Omental fat pad (tissue), 3 donors: ENCODE measurements at regions not wholly inside any gene's neighbourhood (a gene's known extent, or its start where the extent isn't known, plus 50 kb on each side); places are given as distances from the start of the nearest gene placed in this dataset.

ENCODE experiments used
- ATAC-seq: fragments of 150-250 bp; one replicate; pipeline ENCODE4 v1.9.1; 2016; ENCODE audit warnings: mild to moderate bottlenecking, moderate library complexity; ENCODE audit not compliant: low FRiP score
- DNase-seq: peaks from one replicate; pipeline ENCODE4 v3.0.0-alpha.2; 2019; ENCODE audit warnings: low spot score
- CTCF ChIP-seq, 3 donors: fragments of 450-650 bp; IDR thresholded peaks; one replicate each; pipeline ENCODE4 v1.5.1; 2016 to 2017; ENCODE audit warnings: antibody characterized with exemption in 3 of 3, mild to moderate bottlenecking in 3 of 3, moderate library complexity in 2 of 3

DNA sequence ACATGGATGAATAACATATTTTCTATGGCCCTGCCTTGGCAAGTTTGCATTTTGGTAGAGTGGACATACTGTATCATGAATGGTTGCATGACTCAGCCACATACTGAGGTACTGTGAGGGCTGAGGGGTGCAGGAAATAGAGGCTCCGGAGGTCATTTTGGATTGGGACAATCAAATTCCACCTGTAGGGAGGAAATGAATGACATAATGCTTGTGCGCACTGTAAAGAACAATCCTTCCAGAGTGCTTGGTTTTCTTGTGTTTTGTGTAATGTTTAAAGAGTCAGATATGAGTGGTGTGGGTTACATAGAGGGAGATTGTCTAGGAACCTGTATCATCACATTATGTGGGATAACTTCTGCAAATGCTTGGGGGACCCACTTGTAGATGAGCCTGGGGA, 329.9 kb upstream of the PROX1 start:
- no peak for TF ChIP-seq CTCF (IDR thresholded peaks at IDR 0.05)
- DNase-seq (no peak), ATAC-seq (no peak)

DNA sequence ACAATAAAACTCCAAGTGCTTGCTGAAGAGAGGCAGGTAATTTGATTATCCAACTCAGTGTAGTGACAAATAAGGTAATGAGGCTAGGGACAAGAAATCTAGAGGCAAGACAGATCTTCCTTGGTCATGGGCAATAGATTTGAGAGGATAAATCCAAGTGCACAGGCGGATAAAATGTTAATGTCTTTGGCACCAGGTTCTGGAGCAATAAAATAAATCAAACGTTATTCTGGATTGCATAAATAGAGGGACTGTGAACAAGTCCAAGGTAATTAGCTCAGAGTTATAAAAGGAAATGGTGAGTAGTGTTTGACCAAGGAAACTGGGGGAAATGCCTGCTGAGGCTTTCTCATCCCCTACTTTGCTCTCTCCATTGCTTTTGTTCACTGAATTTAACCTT, 329.3 kb upstream of the PROX1 start:
- no peak for TF ChIP-seq CTCF (IDR thresholded peaks at IDR 0.05)
- ATAC-seq (no peak), DNase-seq (no peak)

DNA sequence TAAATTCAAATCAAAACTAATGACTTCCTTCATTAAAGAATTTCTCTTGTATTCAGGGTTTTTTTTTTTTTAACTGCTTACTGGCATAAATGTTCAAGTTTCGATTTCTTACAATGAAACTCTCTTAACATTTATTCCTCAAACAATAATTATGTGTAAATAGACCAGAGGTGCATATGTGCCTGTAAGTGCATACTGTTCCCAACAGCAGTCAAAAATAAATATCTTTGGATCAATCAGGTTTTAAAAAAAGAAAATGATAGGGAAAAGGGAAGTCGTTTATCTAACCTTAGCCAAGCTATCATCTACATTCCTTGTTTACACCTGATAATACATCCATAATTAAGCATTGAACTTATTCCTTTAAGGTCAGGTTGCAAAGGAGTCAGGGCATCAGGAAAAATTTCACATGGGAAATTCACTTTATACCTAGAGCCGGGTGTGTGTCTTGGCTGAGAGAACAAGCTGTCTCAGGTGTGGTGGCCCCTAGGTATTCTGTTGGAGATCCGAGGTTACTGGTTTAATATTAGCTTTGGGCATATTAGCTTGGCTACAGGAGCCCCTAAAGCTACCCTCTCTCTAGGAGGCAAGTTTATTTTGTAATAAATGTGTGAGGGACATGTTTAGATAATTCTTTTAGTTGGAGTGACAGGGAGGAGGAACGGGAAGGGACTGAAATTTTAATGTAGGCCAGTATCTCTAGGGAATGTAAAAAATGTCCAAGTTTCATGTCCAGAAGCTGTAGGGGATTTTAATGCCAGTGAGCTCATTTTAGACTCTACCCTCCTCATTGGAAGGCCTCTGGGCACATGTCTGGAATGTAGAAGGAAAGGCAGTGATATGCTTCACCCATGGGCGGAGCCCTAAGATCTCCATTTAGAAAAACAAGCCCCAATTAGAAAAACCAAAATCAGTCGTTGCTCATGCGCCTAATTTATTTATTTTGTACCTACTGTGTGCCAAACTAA, 327.9 kb upstream of the PROX1 start:
- no peak for TF ChIP-seq CTCF (IDR thresholded peaks at IDR 0.05)
- no peak for ATAC-seq
- DNase-seq = no peak

DNA sequence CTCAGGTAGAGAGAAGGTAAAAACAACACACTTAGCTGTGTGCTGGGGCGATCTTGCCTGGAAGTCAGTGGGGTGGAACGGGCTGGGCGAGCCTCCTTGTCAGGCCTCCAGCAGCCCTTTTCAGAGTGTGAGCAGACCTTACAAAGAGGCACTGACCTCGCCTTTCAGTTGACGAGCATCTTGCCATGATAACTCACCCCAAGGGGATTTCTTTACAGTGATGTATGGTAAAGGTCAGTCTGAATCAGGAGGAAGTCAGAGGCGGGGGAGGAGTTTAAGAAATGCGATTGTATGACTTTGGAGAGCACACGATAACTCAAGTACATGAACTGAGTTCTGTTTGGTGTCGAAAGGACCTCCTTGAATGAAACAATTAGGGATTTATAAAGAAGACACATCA, 326.5 kb upstream of the PROX1 start:
- no peak for DNase-seq
- ATAC-seq = no peak

DNA sequence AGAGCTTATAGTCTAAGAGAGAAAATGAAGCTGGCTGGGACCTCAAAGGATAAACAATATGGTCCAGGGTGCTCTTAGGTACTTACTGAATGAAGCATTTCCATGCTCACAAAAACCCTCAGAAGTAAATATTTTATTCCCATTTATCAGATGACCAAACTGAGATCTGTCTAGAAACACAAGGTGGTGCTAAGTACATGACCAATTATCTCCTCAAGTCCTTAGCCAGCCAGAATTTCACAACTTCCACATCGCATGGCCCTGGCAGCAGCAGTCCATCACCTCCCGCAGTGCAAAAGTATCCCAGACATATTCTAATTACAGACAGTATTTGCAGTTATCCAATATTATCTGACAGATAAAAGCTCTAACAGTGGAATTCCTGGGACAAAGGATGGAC, 321.7 kb upstream of the PROX1 start:
- no peak for TF ChIP-seq CTCF (IDR thresholded peaks at IDR 0.05)
- DNase-seq = no peak
- no peak for ATAC-seq

More for the DNA sequence above, 326.5 kb upstream of the PROX1 start:
- no peak for TF ChIP-seq CTCF (IDR thresholded peaks at IDR 0.05)

DNA sequence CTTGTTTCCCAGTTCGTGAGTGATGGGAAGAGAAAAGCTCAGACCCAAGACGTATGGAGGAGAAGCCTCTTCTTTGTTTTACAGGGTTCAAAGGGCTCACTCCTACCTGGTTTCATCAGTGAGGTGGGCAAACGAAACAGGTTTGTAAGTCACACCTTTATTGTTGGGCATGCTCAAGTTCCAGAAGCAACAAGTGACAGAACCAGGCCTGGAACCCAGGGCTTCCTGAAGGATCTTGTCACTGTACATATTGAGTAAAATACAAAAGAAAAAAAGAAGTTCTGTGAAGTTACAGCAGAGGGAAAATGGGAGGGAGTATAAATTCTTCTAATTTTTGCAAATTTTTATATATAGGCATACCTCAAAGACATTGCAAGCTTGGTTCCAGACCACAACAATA, 320.9 kb upstream of the PROX1 start:
- DNase-seq (no peak), ATAC-seq (no peak)
- no peak for TF ChIP-seq CTCF (IDR thresholded peaks at IDR 0.05)

- TF ChIP-seq CTCF (IDR thresholded peaks at IDR 0.05) = no peak
- no peak for ATAC-seq
- no peak for DNase-seq
Measured at GRCh38 chr1:213669512-213669911, 318.3 kb upstream of the PROX1 start.
